ENCODE measurements at regions not wholly inside any gene's neighbourhood (a gene's known extent, or its start where the extent isn't known, plus 50 kb on each side); places are given as distances from the start of the nearest gene placed in this dataset.

DNA sequence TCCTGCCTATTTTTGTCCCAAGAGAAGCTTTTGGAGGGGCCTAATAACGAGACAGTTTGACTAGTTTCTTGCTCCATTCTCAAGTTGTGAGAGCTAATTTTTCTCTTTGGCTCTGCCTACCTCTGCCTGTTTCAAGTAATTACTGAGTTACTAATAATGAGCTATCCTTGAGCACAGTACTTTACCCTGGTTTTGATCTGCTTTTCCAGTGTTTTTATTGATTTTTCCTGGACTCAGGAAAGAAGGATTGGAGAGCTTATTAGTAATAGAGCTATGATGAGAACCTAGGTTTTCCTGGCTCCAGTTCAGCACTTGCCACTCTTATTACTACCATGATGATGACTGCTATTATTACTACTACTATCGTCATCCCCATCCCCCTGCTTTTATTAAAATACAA lies 106.7 kb downstream of the HS3ST3B1 start:
- Histone ChIP-seq H3K27ac (no peak overlapping the region), H3K36me3 (no peaks in the 10 kb centered on the region), H3K27me3 (no peaks in the 10 kb centered on the region), H3K4me3 (no peak overlapping the region), H3K9me3 (peaks cover 0 to 3% of the 10 kb centered on the region in 2 donors), H3K4me1 (no peaks in the 10 kb centered on the region)
- no peak for DNase-seq (ENCODE audit: low spot score in 2 of 2)
- TF ChIP-seq POLR2AphosphoS5 (IDR thresholded peaks at IDR 0.05): no peak
- intact Hi-C loops (cut with DNase I; ENCODE audit: low total_unique reads): no loop called here

DNA sequence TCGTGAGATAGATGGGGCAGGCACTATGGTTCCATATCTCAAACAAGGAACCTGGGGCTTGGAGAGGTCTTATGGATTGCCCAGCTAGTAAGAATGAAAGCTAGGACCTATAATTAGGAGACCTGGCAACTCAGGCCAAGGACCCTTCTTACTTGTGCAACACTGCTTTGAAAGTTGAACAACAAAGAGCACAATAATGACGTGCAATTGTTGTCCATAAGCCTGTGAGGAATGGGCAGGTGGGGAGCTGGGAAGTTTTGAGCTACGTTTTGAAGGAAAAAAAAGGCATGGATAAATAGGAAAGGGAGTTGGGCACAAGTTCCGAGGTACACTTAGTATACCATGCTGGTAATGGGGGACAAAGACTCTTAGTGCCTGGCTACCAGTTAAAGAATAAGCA lies 104.3 kb downstream of the HS3ST3B1 start:
- Histone ChIP-seq H3K27ac (no peak overlapping the region), H3K27me3 (no peaks in the 10 kb centered on the region), H3K9me3 (no peaks in the 10 kb centered on the region), H3K4me3 (no peak overlapping the region), H3K4me1 (no peaks in the 10 kb centered on the region), H3K36me3 (no peaks in the 10 kb centered on the region)
- TF ChIP-seq POLR2A (IDR thresholded peaks at IDR 0.05) (no peak), CTCF (IDR thresholded peaks at IDR 0.05) (no peak), POLR2AphosphoS5 (IDR thresholded peaks at IDR 0.05) (no peak)
- intact Hi-C loops (cut with DNase I; ENCODE audit: low total_unique reads): no loop called here
- no peak for DNase-seq (ENCODE audit: low spot score in 2 of 2)

Data from breast epithelium (tissue), 4 donors.